Neuronal stem cell (in vitro differentiated cells): ENCODE measurements at regions not wholly inside any gene's neighbourhood (a gene's known extent, or its start where the extent isn't known, plus 50 kb on each side); places are given as distances from the start of the nearest gene placed in this dataset.

Experiments
- DNase-seq: peaks from one replicate; pipeline ENCODE4 v3.0.0-alpha.2; 2013; ENCODE audit warnings: low spot score
- H2AFZ ChIP-seq: one replicate; pipeline ENCODE4 v1.6.1; 2013; ENCODE audit warnings: mild to moderate bottlenecking, low read length, inconsistent platforms
- H2AK5ac ChIP-seq: 2 replicates; pipeline ENCODE4 v1.6.1; 2013; ENCODE audit warnings: low read depth, mild to moderate bottlenecking, inconsistent platforms, low read length, moderate library complexity, mixed read lengths
- H2BK120ac ChIP-seq: 2 replicates; pipeline ENCODE4 v1.6.1; 2013; ENCODE audit warnings: low read depth, mild to moderate bottlenecking, inconsistent platforms, low read length, moderate library complexity, mixed read lengths
- H2BK12ac ChIP-seq: one replicate; pipeline ENCODE4 v1.6.1; 2013; ENCODE audit warnings: low read length, inconsistent platforms
- H2BK15ac ChIP-seq: 2 replicates; pipeline ENCODE4 v1.6.1; 2013; ENCODE audit warnings: mild to moderate bottlenecking, low read length, inconsistent platforms, mixed read lengths
- H2BK5ac ChIP-seq: one replicate; pipeline ENCODE4 v1.6.1; 2013; ENCODE audit warnings: inconsistent platforms, mild to moderate bottlenecking, low read length, moderate library complexity
- H3K14ac ChIP-seq: one replicate; pipeline ENCODE4 v1.6.1; 2013; ENCODE audit warnings: low read length, inconsistent platforms
- H3K18ac ChIP-seq: 2 replicates; pipeline ENCODE4 v1.6.1; 2013; ENCODE audit warnings: low read length, inconsistent platforms
- H3K23ac ChIP-seq: 2 replicates; pipeline ENCODE4 v1.6.1; 2013; ENCODE audit warnings: low read depth, mild to moderate bottlenecking, mixed read lengths, low read length, inconsistent platforms; ENCODE audit not compliant: poor library complexity
- H3K27ac ChIP-seq: replicated peaks from 3 replicates; pipeline ENCODE4 v1.5.1; 2013; ENCODE audit warnings: low read length, inconsistent platforms
- H3K27me3 ChIP-seq, 3 experiments: 2 replicates each; pipeline ENCODE4 v1.6.1; 2013; ENCODE audit warnings: low read length in 3 of 3, mild to moderate bottlenecking in 2 of 3, inconsistent platforms in 1 of 3, low read depth in 1 of 3, mixed read lengths in 1 of 3, moderate library complexity in 1 of 3; ENCODE audit not compliant: control insufficient read depth in 3 of 3, insufficient read depth in 3 of 3
- H3K36me3 ChIP-seq, 2 donors: replicated peaks in 1 of 2; 2 replicates each; pipeline ENCODE4 v1.6.1; 2013; ENCODE audit warnings: low read length in 2 of 2; ENCODE audit not compliant: control insufficient read depth in 2 of 2, insufficient read depth in 2 of 2
- H3K4ac ChIP-seq: 2 replicates; pipeline ENCODE4 v1.6.1; 2013; ENCODE audit warnings: inconsistent platforms, mild to moderate bottlenecking, low read length, moderate library complexity
- H3K4me1 ChIP-seq, 2 donors: 1 replicate in 1 of 2; 2 replicates in 1 of 2; pipeline ENCODE4 v1.6.1; 2013; ENCODE audit warnings: low read length in 2 of 2, low read depth in 1 of 2; ENCODE audit not compliant: control insufficient read depth in 2 of 2, insufficient read depth in 1 of 2
- H3K4me2 ChIP-seq: one replicate; pipeline ENCODE4 v1.6.1; 2013; ENCODE audit warnings: mild to moderate bottlenecking, low read length, inconsistent platforms; ENCODE audit not compliant: insufficient read depth, poor library complexity, severe bottlenecking
- H3K4me3 ChIP-seq, 2 donors: 2 replicates each; pipeline ENCODE4 v1.5.1; 2013; ENCODE audit warnings: low read length in 2 of 2, mild to moderate bottlenecking in 2 of 2, inconsistent platforms in 1 of 2, moderate library complexity in 1 of 2
- H3K79me1 ChIP-seq: one replicate; pipeline ENCODE4 v1.6.1; 2013; ENCODE audit warnings: low read depth, mild to moderate bottlenecking, inconsistent platforms, low read length, moderate library complexity
- H3K9ac ChIP-seq: one replicate; pipeline ENCODE4 v1.6.1; 2013; ENCODE audit warnings: mild to moderate bottlenecking, low read depth, low read length, inconsistent platforms; ENCODE audit not compliant: poor library complexity
- H3K9me3 ChIP-seq, 2 donors: replicated peaks in 1 of 2; 2 replicates each; pipeline versions ENCODE3 to v1.6.1; 2013; ENCODE audit warnings: low read length in 2 of 2, mild to moderate bottlenecking in 2 of 2, inconsistent platforms in 1 of 2, low read depth in 1 of 2, mixed read lengths in 1 of 2, moderate library complexity in 1 of 2; ENCODE audit not compliant: control insufficient read depth in 2 of 2, insufficient read depth in 1 of 2
- H4K8ac ChIP-seq: one replicate; pipeline ENCODE4 v1.6.1; 2013; ENCODE audit warnings: low read depth, mild to moderate bottlenecking, inconsistent platforms, low read length, moderate library complexity
- H4K91ac ChIP-seq: one replicate; pipeline ENCODE4 v1.6.1; 2013; ENCODE audit warnings: low read length, low read depth, mild to moderate bottlenecking, inconsistent platforms; ENCODE audit not compliant: poor library complexity
- WGBS, 2 donors: extraction: QIAGEN DNeasy Blood & Tissue Kit; methylation state at CpG; one replicate each; pipeline ENCODE4 v1.1.7; 2013; ENCODE audit warnings: missing lambda C conversion rate in 2 of 2, mixed read lengths in 1 of 2; ENCODE audit not compliant: insufficient read length in 2 of 2, insufficient replicate concordance in 1 of 2; ENCODE audit errors: extremely low coverage in 2 of 2; 5-methylcytosine and 5-hydroxymethylcytosine counted together

- no peak overlapping the region for H3K18ac ChIP-seq
- H3K27ac ChIP-seq = no peak overlapping the region
- H3K4me3 ChIP-seq = no peak overlapping the region
- H3K4me2 ChIP-seq = no peak overlapping the region
- H4K8ac ChIP-seq = no peak overlapping the region
- H4K91ac ChIP-seq = no peak overlapping the region
- no peak overlapping the region for H2BK12ac ChIP-seq
- H2AFZ ChIP-seq = no peak overlapping the region
- no CpG with 5 or more reads among the region's 1 CpG for WGBS, 2 donors
- no peak overlapping the region for H3K9ac ChIP-seq
- H3K4me1 ChIP-seq = no peaks in the 10 kb centered on the region
- H3K23ac ChIP-seq = no peak overlapping the region
- no peak for DNase-seq
- H3K4ac ChIP-seq = no peak overlapping the region
- H2BK5ac ChIP-seq = no peak overlapping the region
- H3K27me3 ChIP-seq = no peaks in the 10 kb centered on the region
- H3K36me3 ChIP-seq = no peaks in the 10 kb centered on the region
- no peak overlapping the region for H3K14ac ChIP-seq
- no peak overlapping the region for H2BK120ac ChIP-seq
- H3K9me3 ChIP-seq = peaks cover 2 to 3% of the 10 kb centered on the region in 2 donors
- no peak overlapping the region for H2BK15ac ChIP-seq
- no peaks in the 10 kb centered on the region for H3K79me1 ChIP-seq
- no peak overlapping the region for H2AK5ac ChIP-seq
These were observed 965.7 kb downstream of the NCAM2 start for GRCh38 chr21:21963911-21964310.

- no peak overlapping the region for H2AK5ac ChIP-seq
These were observed 970.6 kb downstream of the NCAM2 start for GRCh38 chr21:21968810-21969209.

DNA sequence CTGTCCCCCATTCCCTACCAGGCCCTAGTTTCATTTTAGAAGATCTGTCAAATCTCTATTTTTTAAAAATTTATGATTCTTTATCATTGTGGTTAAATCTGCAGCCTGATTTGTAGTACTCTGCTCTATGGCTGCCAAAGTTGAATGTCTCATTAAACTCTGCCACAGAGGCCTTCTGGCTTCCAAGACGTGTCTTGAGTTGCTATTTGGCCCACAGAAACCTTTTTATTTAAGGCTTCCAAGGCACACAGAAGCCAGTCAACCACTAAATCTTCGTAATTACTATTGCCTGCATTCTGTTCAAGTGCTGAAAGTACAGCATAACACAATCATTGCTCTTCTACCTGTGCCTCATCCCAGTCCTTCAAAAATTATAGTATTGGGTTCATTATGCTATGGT, 971.0 kb downstream of the NCAM2 start:
- no peak overlapping the region for H2BK5ac ChIP-seq
- no peak for DNase-seq

More at GRCh38 chr21:21968810-21969209, 970.6 kb downstream of the NCAM2 start:
- H3K79me1 ChIP-seq = no peaks in the 10 kb centered on the region
- no peak overlapping the region for H3K4me3 ChIP-seq
- no peak overlapping the region for H2BK12ac ChIP-seq
- no peak overlapping the region for H3K18ac ChIP-seq
- peaks cover 2 to 3% of the 10 kb centered on the region in 2 donors for H3K9me3 ChIP-seq
- WGBS, 2 donors = no CpG with 5 or more reads among the region's 2 CpGs
- no peak overlapping the region for H2BK120ac ChIP-seq
- H3K36me3 ChIP-seq = no peaks in the 10 kb centered on the region
- H2AFZ ChIP-seq = no peak overlapping the region
- H3K14ac ChIP-seq = no peak overlapping the region
- no peak overlapping the region for H4K91ac ChIP-seq
- H4K8ac ChIP-seq = no peak overlapping the region
- no peak overlapping the region for H3K23ac ChIP-seq
- no peak overlapping the region for H3K9ac ChIP-seq
- no peak overlapping the region for H3K4me2 ChIP-seq
- H3K4ac ChIP-seq = no peak overlapping the region
- no peak overlapping the region for H2BK5ac ChIP-seq
- DNase-seq = no peak
- H2BK15ac ChIP-seq = no peak overlapping the region
- no peaks in the 10 kb centered on the region for H3K4me1 ChIP-seq
- H3K27me3 ChIP-seq = no peaks in the 10 kb centered on the region
- no peak overlapping the region for H3K27ac ChIP-seq

DNA sequence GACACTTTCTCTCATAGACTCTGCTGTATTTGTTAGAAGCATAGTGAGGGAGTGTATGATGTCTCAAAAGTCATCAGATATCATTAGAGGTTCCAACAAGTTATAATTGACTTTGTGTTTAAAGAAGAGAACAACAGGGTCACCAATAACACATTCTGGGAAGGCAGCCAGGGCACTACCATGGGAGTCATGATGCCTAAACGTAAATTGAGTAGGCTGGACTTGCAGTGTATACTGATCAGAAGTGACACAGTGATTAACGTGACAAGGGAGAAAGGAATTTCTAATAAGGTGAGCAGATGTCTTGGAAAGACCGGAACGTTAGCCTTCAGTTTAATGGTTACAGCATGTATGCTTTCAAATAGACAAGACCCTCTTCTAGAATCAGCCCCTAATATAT, 973.2 kb downstream of the NCAM2 start:
- no peak overlapping the region for H2BK15ac ChIP-seq
- H3K14ac ChIP-seq = no peak overlapping the region
- no peak overlapping the region for H2BK120ac ChIP-seq
- no peaks in the 10 kb centered on the region for H3K9me3 ChIP-seq
- no peak overlapping the region for H3K4me2 ChIP-seq
- H2AK5ac ChIP-seq = no peak overlapping the region
- no peaks in the 10 kb centered on the region for H3K36me3 ChIP-seq
- no peak overlapping the region for H3K18ac ChIP-seq
- H3K4me3 ChIP-seq = no peak overlapping the region
- no peak overlapping the region for H3K9ac ChIP-seq
- H2BK5ac ChIP-seq = no peak overlapping the region
- WGBS, 2 donors = no CpG with 5 or more reads among the region's 4 CpGs
- no peaks in the 10 kb centered on the region for H3K4me1 ChIP-seq
- DNase-seq = no peak
- no peak overlapping the region for H4K91ac ChIP-seq
- H2BK12ac ChIP-seq = no peak overlapping the region
- no peak overlapping the region for H3K27ac ChIP-seq
- no peaks in the 10 kb centered on the region for H3K27me3 ChIP-seq
- H3K79me1 ChIP-seq = no peaks in the 10 kb centered on the region
- H3K4ac ChIP-seq = no peak overlapping the region
- no peak overlapping the region for H3K23ac ChIP-seq
- H2AFZ ChIP-seq = no peak overlapping the region
- no peak overlapping the region for H4K8ac ChIP-seq

More for the DNA sequence above, 971.0 kb downstream of the NCAM2 start:
- no peak overlapping the region for H4K91ac ChIP-seq
- no peak overlapping the region for H3K9ac ChIP-seq
- H3K18ac ChIP-seq = no peak overlapping the region
- H3K79me1 ChIP-seq = no peaks in the 10 kb centered on the region
- H3K23ac ChIP-seq = no peak overlapping the region
- H2AK5ac ChIP-seq = no peak overlapping the region
- H3K36me3 ChIP-seq = no peaks in the 10 kb centered on the region
- H4K8ac ChIP-seq = no peak overlapping the region
- H3K4me1 ChIP-seq = no peaks in the 10 kb centered on the region
- H3K14ac ChIP-seq = no peak overlapping the region
- no peak overlapping the region for H3K4ac ChIP-seq
- no peak overlapping the region for H3K4me3 ChIP-seq
- H3K4me2 ChIP-seq = no peak overlapping the region
- no peak overlapping the region for H2BK120ac ChIP-seq
- H3K27me3 ChIP-seq = no peaks in the 10 kb centered on the region
- no peak overlapping the region for H2BK15ac ChIP-seq
- H2AFZ ChIP-seq = no peak overlapping the region
- no peak overlapping the region for H2BK12ac ChIP-seq
- H3K9me3 ChIP-seq = no peaks in the 10 kb centered on the region
- no CpG with 5 or more reads among the region's 2 CpGs for WGBS, 2 donors
- no peak overlapping the region for H3K27ac ChIP-seq
